ENCODE measurements at regions not wholly inside any gene's neighbourhood (a gene's known extent, or its start where the extent isn't known, plus 50 kb on each side); places are given as distances from the start of the nearest gene placed in this dataset.

- H3K4me1 ChIP-seq: no peaks in the 10 kb centered on the region
- H3K4me3 ChIP-seq: no peak overlapping the region
- H3K9me3 ChIP-seq: no peaks in the 10 kb centered on the region
- ATAC-seq (no peak), FAIRE-seq (peak; percentile 83), DNase-seq (ENCODE audit: low read depth in 1 of 2, low spot score in 1 of 2) (no peak)
- no peak for TF ChIP-seq TFCP2L1 (CRISPR knock-in tag; IDR thresholded peaks at IDR 0.05)
- no peak for TF ChIP-seq EP300 (IDR thresholded peaks at IDR 0.05)
- no peak for TF ChIP-seq RCOR1 (IDR thresholded peaks at IDR 0.05; ENCODE audit: low read depth, low read length)
- TF ChIP-seq ZC3H11A (IDR thresholded peaks at IDR 0.05): no peak
- TF ChIP-seq E2F6 (IDR thresholded peaks at IDR 0.05; ENCODE audit: borderline replicate concordance, low read depth): no peak
- no peak for TF ChIP-seq FOSL2 (IDR thresholded peaks at IDR 0.05)
- no peak for TF ChIP-seq FOSL2 (CRISPR knock-in tag; IDR thresholded peaks at IDR 0.05)
- TF ChIP-seq CBX2 (IDR thresholded peaks at IDR 0.05; ENCODE audit: borderline replicate concordance, low read depth): no peak
- TF ChIP-seq SREBF2 (IDR thresholded peaks at IDR 0.05): no peak
- no peak for TF ChIP-seq BCL3 (IDR thresholded peaks at IDR 0.05)
- no peak for TF ChIP-seq POLR2A (IDR thresholded peaks at IDR 0.05; ENCODE audit: low read length)
- no peak for TF ChIP-seq CBX8 (IDR thresholded peaks at IDR 0.05)
- no peak for TF ChIP-seq HEYL (CRISPR knock-in tag; IDR thresholded peaks at IDR 0.05)
- no peak for TF ChIP-seq HES2 (IDR thresholded peaks at IDR 0.05)
- no peak for TF ChIP-seq MAZ (IDR thresholded peaks at IDR 0.05; ENCODE audit: borderline replicate concordance, low read depth, low read length)
- no peak for TF ChIP-seq RFX5 (IDR thresholded peaks at IDR 0.05)
- TF ChIP-seq HMGXB4 (CRISPR knock-in tag; IDR thresholded peaks at IDR 0.05; ENCODE audit: borderline replicate concordance): no peak
- 0% methylated on average over 3 of the region's 5 CpGs for WGBS (ENCODE audit: missing lambda C conversion rate)
- POLR2A ChIA-PET: no interaction called here
- no peak overlapping the region for H3K27ac ChIP-seq
- H3K4me2 ChIP-seq: no peak overlapping the region
- CTCF ChIA-PET: no interaction called here
These were observed 255.0 kb downstream of the MAGEB5 start for GRCh38 chrX:26470941-26471340.

GRCh38 chrX:26466387-26466786, 250.4 kb downstream of the MAGEB5 start:
- DNase-seq (ENCODE audit: low read depth in 1 of 2, low spot score in 1 of 2) (no peak), ATAC-seq (no peak), FAIRE-seq (no peak)
- Histone ChIP-seq H3K4me2 (no peak overlapping the region), H3K27ac (no peak overlapping the region), H3K4me3 (no peak overlapping the region), H3K9me3 (no peaks in the 10 kb centered on the region), H3K4me1 (no peaks in the 10 kb centered on the region)
- TF ChIP-seq MAZ (IDR thresholded peaks at IDR 0.05; ENCODE audit: borderline replicate concordance, low read depth, low read length) (no peak), NFE2L2 (conservative IDR thresholded peaks at IDR 0.05; ENCODE audit: low read length) (no peak), MAFK (IDR thresholded peaks at IDR 0.05; ENCODE audit: partially characterized antibody) (no peak), POLR2AphosphoS2 (conservative IDR thresholded peaks at IDR 0.05; ENCODE audit: low read length) (no peak), ZC3H11A (IDR thresholded peaks at IDR 0.05) (no peak), MYC (IDR thresholded peaks at IDR 0.05; ENCODE audit: borderline replicate concordance, low read length) (no peak)
- CTCF ChIA-PET: no interaction called here
- WGBS (ENCODE audit: missing lambda C conversion rate): 30% methylated on average over 4 of the region's 4 CpGs
- POLR2A ChIA-PET: no interaction called here

- POLR2A ChIA-PET: no interaction called here
- 27% methylated on average over 2 of the region's 2 CpGs for WGBS (ENCODE audit: missing lambda C conversion rate)
- TF ChIP-seq JUN (IDR thresholded peaks at IDR 0.05) (no peak), MAFK (IDR thresholded peaks at IDR 0.05; ENCODE audit: partially characterized antibody) (peak; percentile 56)
These were observed 229.3 kb downstream of the MAGEB5 start for GRCh38 chrX:26445288-26445687.

More at GRCh38 chrX:26445288-26445687, 229.3 kb downstream of the MAGEB5 start:
- Histone ChIP-seq H3K4me2 (no peak overlapping the region), H3K4me3 (no peak overlapping the region), H3K9me3 (no peaks in the 10 kb centered on the region), H3K4me1 (no peaks in the 10 kb centered on the region), H3K27ac (no peak overlapping the region)
- CTCF ChIA-PET: no interaction called here
- ATAC-seq: no peak
- FAIRE-seq: no peak
- DNase-seq (ENCODE audit: low read depth in 1 of 2, low spot score in 1 of 2): no peak

Measured in A549 (cell line).